IPS-NIHi7 (cell line): ENCODE measurements at regions not wholly inside any gene's neighbourhood (a gene's known extent, or its start where the extent isn't known, plus 50 kb on each side); places are given as distances from the start of the nearest gene placed in this dataset.
A peak's percentile ranks its signal among the peaks of the same experiment; 100 is the strongest.
"Not testable (repeated sequence)": the region's sequence is repeated elsewhere in the genome, so short reads cannot be mapped to it uniquely, and the experiment has no call there.

Experiments
- DNase-seq: peaks from one replicate; pipeline ENCODE4 v3.0.0; 2012; ENCODE audit warnings: mixed read lengths; ENCODE audit errors: extremely low spot score

DNA sequence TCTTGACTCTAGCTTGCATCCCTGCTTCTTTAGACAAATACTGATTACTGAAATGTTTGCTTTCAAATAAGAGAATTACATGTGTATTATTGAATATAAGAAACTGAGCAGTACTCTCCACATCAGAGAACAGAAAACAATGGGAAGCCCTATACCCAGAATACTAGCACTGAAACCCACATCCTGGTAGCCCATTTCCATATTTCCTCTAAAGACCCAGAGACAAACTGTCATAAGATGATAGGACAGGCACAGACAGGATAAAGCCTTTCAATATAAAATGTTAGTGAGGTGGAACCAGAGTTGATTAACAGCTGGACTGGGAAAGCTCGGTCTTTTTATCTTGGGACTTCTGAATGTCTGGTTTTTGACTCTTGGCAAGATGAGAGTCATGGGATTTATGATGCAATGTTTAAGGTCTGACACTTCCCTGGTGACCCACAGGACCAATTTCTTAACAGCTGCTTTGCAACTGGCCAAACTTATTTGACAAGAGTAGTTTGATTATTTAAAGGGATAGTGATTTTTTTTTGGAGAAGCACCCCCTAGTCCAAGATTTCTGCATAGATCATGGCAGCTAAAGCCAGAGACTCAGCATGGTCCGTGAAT lies 166.9 kb upstream of the ATXN7L3B start:
- no peak for DNase-seq

- DNase-seq, result no peak
These were observed 158.5 kb upstream of the ATXN7L3B start for GRCh38 chr12:74379114-74379513.

DNA sequence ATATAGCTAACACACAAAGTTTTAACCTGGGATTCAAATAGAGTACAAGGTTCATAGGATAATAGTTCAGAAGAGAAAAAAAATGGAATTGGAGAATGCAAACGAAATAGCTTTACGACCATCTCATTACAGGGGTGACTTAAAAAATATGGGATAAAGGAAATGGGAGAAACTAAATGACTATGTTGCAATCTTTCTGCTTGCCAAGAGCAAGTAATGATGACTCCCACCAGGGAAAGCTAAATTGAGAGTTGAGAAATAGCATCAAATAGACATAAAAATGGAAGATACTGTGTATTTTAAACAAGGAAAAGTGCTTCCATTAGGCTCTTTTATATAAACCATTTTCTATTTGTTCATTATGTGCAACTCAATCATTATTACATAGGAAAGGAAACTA lies 155.7 kb upstream of the ATXN7L3B start:
- DNase-seq, result no peak

GRCh38 chr12:74382983-74383382 lies 154.7 kb upstream of the ATXN7L3B start:
- DNase-seq, result no peak

DNA sequence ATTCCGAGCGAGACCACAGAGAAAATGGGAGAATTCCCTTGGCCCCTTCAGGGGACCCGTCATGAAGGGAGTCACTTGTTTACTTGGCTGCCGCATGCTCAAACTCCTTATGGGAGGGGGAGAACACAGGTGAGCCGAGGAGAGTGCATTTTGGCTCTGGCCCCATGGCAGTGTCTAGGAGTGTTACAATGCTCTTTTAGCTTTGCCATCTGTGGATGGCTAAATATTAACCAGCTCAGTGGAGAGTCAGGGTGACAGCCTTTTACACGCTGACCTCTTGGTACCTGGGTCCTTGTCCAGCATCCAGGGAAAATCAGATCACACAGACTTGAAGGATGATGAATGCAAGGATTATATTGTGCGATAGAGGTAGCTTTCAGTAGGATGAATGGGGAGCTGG lies 146.4 kb upstream of the ATXN7L3B start:
- DNase-seq, result no peak

DNA sequence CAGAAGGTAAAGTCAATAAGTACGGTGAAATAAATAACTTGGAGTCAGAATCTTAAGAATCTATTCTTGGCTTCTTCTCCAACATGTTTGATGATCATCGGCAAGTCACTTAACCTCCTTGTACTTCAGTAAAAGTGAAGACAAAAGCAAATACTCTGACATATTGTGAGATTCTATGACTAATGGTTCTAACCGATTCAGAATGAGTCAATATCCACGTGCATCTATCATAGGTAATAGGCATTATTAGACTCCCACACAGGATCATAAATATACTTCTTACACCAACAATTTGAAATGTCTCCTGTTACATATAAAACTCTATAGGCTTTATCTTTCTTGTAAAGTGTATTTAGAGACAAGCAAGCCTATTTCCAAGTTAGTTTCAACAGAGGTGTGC lies 144.4 kb upstream of the ATXN7L3B start:
- DNase-seq, result no peak

- DNase-seq, result no peak
These were observed 143.0 kb upstream of the ATXN7L3B start for GRCh38 chr12:74394647-74395046.

DNA sequence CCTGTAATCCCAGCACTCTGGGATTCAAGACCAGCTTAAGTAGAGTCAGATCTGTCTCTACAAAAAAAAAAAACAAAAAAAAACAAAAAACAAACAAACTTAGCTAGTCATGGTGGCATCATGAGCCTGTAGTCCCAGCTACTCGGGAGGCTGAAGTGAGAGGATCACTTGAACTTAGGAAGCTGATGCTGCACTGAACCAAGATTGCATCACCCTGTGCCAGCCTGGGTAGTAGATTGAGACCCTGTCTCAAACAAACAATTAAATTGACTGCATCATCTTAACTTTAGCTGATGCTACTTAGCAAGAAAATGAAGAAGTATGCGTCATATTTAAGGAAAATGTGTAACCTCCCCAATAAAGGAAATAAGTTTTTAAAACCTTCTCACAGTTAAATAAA lies 136.6 kb upstream of the ATXN7L3B start:
- DNase-seq, result no peak

DNA sequence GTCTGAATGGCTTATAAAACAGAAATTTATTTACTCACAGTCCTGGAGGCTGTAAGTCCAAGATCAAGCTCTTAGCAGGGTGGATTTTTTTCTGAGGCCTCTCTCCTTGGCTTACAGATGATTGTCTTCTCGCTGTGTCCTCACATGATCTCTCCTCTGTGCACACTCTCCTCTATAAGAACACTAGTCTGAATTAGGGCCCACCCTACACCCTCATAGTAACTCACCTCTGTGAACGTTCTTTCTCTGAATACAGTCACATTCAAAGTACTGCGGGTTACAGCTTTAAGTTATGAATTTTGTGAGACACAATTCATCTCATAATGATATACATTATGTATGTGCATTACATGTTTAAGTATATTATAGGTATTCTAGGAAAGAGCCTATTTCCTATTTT lies 135.7 kb upstream of the ATXN7L3B start:
- DNase-seq, result no peak

DNA sequence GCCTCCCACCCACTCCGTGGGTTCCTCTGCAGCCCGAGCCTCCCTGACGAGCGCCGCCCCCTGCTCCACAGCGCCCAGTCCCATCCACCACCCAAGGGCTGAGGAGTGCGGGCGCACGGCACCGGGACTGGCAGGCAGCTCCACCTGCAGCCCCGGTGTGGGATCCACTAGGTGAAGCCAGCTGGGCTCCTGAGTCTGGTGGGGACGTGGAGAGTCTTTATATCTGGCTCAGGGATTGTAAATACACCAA lies 134.5 kb upstream of the ATXN7L3B start:
- not testable (repeated sequence) for DNase-seq

GRCh38 chr12:74408601-74409166 lies 129.0 kb upstream of the ATXN7L3B start:
- peak; percentile 13 for DNase-seq

GRCh38 chr12:74412606-74413230 lies 124.9 kb upstream of the ATXN7L3B start:
- no peak for DNase-seq

DNA sequence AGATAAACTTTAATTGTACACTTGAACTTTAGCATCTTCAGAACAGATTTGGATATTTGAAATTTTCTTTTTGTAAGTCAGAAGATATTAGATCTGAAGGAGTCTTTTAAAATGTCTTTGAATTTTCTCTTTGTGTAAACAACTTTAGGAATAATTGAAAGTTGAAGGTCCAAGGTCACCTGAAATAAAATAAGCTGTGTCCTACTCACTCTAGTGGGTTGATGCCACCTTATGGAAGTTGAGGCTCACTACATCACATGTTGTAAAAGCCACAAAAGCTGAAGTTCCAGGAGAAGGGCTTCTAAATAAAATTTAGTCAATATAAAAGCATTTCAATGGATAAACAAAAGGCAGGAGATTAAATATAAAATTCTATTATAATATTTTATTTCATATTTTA lies 122.0 kb upstream of the ATXN7L3B start:
- DNase-seq, result peak; percentile 27

GRCh38 chr12:74418573-74418972 lies 119.1 kb upstream of the ATXN7L3B start:
- DNase-seq, result no peak

DNA sequence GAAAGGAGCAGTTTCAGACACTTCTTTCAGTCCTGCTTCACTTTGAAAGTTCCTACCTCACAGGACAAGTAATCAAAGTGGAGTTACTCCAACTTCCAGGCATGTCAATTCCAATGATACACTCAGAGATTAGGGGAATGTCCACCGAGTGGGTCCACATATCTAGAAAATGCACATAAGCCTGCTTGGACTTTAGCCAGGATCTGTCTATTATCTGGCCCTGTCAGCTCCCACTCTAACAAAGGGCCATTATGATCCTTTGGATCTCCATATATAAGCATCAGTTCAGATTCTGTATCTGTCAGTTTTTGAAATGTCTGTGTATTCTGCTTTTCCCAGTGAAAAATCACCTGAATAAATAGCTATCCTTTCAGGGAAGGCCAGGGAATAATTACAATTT lies 112.9 kb upstream of the ATXN7L3B start:
- no peak for DNase-seq

DNA sequence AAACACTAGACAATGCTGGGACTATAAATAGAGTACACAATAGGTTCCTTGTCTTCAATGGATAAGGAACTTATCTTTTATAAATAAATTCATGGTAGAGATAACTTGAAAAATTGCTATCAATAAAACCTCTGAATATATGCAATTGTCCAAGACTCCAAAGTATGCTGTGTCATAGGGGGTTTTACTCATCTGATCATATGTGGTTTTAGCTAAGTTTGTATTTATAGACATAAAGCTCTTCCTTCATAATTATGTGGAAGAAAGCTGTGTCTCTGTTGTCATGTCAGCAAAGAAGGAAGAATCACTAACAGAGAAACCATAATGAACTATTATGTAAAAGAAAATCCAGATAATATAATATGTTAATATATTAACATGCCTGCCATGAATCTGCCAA lies 111.5 kb upstream of the ATXN7L3B start:
- no peak for DNase-seq

- DNase-seq, result no peak
These were observed 108.1 kb upstream of the ATXN7L3B start for GRCh38 chr12:74429535-74429934.

DNA sequence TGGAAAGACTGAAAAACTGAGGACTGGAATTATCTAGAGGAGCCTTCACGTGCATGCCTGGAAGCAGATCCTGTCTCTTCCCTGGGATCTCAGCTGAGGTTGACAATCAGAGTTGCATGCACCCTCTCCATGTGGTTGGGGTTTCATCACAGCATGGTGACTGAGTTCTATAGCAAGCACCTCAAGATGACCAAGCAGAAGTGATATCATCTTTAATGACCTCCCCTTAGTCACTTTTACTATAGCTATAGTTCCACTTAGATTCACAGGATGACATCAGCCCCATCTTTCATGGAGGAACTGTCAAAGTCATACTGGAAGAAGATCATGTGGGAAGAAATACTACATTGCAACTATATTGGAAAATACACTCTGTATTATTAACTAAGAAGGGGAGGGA lies 105.8 kb upstream of the ATXN7L3B start:
- no peak for DNase-seq

- no peak for DNase-seq
These were observed 97.2 kb upstream of the ATXN7L3B start for GRCh38 chr12:74440469-74440868.

DNA sequence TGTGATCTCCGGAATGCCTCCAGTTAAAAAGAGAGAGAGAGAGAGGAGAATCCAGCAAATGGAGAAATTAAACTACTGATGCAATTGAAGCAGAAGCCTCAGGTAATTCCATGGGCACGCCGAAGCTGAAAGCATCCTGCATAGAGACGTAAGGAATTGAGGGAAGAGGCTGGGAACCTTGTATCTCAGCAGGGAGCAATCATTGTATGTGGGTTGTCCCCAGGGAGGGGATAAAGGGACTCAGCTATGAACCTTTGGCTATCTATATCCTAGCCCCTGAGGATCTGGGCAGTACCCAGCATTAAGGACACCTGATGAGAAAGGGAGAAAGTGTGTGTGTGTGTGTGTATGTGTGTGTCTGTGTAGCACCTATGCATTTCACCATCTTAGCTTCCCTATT lies 95.8 kb upstream of the ATXN7L3B start:
- DNase-seq, result peak; percentile 19

GRCh38 chr12:74446466-74446865 lies 91.2 kb upstream of the ATXN7L3B start:
- DNase-seq, result no peak

DNA sequence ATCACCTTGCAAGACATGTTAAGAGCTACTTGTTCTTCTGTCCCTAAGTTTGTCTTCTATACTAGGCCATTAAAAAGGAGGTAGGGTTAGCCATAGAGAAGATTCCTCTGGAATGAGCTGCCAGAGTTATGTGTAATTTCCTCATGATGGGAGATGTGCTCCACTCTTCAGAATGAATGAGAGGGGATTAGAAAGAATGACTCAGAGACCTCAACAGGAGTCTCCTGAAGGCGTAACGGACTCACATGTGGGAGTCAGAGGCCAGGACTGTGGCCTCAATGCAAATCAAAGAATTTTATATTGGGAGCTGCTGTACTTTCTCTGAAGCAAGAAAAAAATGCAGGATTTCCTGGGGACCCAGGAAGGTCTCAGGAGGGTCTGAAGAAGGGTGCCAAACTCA lies 87.8 kb upstream of the ATXN7L3B start:
- no peak for DNase-seq

GRCh38 chr12:74454109-74454508 lies 83.5 kb upstream of the ATXN7L3B start:
- DNase-seq, result no peak

GRCh38 chr12:74455429-74455828 lies 82.2 kb upstream of the ATXN7L3B start:
- DNase-seq, result no peak
